ENCODE measurements at regions not wholly inside any gene's neighbourhood (a gene's known extent, or its start where the extent isn't known, plus 50 kb on each side); places are given as distances from the start of the nearest gene placed in this dataset.

DNA sequence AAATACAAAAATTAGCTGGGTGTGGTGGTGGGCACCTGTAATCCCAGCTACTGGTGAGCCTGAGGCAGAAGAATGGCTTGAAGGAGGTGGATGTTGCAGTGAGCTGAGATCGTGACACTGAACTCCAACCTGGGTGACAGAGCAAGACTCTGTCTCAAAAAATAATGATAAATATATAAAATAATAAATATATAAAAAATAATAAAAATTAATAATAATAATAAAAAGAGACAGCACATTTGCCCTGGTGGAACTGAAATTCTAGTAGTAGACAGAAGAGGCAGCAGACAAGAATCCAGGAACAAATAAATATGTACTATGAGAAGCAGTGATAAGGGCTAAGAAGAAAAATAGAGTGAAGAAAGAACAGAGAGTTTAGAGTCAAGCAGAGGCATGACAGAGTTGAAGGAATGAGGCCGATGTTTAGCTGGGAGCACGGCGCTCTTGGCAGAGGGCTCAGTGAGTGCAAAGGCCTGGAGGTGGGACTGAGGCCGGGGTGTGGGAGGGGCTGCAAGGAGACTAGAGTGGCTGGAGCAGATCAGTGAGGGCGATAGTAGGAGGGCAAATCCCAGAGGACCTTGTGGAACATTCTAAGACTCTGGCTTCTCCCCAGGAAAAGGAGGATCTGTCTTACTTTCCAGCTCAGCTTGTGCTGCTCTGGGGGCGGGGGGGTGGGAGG, 410.3 kb downstream of the MN1 start:
- peak; percentile 55 for DNase-seq

DNA sequence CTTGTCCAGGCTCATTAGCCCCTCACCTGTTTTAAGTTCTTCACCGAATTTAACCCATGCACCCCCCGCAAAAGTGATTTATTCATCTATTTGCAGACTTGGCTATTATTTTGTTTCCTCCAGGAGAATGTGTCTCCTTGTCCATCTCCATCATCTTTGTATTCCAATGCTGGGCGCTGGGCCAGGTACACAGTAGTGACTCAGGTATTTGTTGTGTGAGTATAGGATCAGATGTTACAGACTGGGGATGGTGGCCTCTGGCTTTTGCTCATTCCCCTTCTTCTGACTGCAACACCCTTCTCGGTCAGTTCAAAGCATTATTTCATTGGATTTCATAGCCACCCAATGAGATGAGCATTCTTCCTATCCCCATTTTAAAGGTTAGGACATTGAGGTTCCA, 408.2 kb downstream of the MN1 start:
- DNase-seq, result no peak

DNA sequence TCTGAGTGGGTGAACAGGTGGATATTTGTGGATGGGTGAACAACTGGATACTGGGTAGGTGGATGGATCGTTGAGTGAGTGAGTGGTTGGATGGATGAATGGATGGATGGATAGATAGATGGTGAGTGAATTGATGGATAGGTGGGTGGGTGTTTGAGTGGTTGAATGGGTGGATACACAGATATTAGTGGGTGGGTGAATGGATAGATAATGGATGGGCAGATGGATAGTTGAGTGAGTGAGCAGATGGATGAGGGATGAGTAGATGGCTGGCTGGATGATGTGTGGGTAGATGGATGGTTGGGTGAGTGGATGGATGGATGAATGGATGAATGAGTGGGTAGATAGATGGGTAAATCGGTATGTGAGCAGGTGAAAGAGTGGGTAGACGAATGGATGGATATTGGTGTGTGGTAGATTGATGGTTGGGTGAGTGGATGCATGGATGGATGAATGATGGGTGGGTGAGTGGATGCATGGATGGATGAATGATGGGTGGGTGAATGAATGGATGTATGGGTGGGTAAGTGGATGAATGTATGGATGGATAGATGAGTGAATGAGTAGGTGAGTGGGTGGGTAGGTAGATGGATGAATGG, 406.7 kb downstream of the MN1 start:
- no peak for DNase-seq

DNA sequence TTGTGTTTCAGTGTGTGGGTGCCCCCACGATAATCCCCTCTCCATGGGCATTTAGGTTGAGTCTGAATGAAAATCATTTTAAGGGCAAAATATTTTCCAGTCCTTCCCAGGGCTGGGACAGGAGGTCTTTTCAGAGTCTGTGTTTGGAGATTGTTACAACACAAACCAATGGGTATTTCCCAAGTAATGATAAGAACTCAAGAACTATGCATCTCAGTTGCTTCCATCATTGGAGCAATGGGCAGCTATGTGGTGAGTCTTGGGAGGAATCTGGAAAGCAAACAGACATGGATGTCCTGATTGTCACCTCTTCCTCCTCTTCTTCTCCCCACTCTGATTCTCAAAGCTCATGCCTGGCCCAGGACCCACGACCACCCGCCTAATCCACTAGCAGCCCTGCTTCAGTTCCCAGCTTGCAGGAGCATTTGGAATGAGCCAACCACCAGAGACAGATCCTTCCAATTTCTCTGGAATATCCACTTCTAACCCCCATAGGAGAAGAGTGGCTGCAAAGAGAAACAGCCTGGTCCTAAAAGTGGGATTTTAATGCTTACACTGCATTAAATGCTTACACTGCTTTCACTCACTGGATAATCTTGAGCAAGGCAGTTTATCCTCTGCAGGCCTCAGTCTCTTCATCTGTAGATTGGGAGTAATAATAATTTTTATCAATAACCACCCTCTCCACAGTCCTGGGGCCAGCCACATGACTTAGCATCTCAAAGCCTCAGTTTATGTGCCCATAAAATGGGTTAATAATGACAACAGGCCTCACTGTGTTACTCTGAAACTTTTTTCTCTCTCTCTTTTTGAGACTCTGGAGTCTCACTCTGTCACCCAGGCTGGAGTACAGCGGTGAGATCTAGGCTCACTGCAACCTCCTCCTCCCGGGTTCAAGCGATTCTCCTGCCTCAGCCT, 404.3 kb downstream of the MN1 start:
- DNase-seq, result no peak

DNA sequence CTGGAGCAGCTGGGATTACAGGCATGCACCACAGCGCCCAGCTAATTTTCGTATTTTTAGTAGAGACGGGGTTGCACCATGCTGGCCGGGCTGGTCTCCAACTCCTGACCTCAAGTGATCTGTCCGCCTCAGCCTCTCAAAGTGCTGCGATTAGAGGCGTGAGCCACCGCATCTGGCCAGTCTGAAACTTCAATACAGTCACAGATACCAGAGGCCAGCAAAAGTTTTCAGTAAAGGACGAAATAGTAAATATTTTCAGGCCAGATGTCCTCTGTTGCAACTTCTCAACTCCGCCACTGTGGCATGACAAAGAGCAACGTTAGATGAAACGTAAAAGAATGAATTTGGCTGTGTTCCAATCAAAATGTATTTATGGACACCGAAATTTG, 403.6 kb downstream of the MN1 start:
- no peak for DNase-seq

DNA sequence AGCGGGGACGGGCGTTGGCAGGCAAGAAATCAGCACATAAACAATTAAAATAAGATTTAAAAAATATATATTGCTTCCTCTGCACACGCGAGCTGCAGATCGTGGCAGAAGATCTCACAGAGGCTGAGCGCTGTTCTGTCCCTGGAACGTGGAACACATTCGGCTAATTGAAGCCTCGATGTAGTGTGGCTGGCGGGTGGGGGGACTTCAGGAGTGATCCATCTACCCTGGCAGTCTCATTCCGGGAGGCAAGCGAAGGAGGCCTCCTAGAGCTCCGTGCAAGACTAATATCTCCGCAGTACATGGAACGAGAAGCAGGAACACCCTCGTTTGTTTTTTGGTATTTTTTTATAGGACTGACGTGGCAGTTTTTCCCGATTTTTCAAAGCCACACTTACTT, 402.4 kb downstream of the MN1 start:
- DNase-seq, result no peak

DNA sequence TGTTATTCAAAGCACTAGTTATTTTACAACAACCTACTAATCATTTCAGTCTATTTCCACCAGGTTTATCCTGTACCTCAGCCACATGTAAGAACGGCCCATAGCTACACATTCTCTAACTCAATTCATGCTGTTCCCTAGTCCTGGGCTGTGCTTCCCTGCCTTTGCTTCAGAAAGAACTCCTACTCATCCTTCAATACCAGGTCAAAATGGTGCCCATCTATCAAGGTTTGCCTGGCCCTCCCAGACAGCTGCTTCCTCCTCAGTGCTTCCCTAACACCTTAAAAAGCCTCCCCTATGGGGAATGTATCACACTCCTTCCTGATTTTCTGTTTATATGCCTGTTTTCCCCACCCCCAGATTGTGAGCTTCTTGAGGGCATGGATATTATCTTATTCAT, 400.7 kb downstream of the MN1 start:
- no peak for DNase-seq

DNA sequence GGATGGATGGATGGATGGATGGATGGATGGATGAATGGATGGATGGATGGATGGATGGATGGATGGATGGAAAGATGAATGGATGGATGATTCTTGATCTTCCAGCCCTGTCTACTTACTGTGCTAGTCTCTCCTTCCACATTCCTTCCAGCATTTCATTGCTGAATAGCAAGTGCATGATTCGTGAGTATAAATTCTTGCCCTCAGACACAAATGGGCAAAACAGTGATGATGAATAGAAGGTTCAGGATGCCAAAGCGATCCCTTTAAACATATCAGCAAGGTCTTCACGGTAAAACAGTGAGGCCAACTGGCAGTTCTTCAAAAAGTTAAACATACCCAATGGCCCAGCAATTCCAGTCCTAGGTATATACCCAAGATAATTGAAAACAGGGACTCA, 400.2 kb downstream of the MN1 start:
- DNase-seq, result no peak

DNA sequence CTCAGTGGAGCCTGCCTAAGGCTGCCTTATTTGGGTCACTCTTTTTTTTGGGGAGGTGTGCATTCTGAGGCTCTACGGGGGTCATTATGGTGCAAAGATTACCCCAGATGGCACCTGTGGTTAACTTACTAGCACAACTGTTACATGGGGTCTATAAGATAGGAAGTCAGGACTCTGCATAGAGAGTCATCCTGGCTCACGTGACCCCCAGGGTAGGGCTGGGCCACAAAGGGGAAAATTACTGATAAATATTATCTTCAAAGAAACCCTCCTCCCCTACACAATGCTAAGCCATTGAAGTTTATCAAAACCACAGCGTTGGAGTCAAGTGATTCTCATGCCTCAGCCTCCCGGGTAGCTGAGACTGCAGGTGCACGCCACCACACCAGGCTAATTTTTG, 397.1 kb downstream of the MN1 start:
- no peak for DNase-seq

DNA sequence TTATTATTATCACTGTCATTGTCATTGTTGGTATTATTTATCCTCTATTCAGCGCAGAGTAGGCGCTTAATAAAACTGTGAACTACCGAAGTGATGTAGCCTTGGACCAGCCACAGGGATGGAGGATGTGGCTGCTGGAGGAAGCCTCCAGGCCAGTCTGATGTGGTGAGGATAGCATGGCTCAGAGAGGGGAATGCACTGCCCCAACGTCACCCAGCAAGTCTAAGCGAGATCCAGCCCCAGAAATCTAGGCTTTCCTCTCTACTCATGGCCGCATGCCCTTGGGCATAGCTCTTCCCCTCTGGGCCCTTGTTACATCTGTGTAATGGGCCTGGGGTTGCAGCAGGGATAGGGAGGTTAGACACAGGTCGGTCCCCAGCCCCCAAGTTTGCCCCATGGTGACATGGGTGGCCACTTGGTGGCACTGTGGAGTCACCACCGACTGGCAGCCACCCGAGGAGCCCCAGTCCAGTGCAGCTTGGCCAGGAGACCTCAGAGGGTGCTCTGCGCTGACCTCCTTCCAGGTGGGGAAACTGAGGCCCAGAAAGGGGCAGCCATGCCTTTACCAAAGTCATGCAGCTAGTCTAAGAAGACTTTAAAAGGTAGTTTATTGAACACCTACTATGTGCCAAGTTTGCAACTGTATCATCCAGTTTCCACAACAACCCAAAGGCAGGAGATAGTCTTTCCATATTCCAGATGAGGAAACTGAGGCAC, 395.7 kb downstream of the MN1 start:
- DNase-seq, result no peak

DNA sequence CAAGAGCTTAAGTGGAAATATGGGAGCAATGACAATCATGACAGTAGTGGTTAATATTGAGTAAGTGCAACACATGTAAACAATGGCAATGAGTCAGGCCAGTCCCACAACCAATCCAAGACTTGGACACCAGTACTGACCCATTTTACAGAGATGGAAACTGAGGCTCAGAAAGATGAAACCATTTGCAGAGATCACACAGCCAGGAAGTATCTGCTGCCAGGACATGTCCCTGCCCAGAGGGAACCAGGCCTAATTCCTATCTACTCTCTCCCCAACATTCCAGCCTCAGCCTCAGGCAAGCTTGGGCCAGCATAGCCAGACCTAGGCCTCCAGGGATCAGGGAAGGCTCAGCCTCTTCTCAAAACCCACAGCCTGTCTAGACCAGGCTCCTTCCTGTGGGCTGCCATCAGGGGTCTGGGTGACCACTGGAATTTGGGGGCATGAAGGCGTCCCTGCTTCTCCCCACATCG, 395.1 kb downstream of the MN1 start:
- DNase-seq, result no peak

DNA sequence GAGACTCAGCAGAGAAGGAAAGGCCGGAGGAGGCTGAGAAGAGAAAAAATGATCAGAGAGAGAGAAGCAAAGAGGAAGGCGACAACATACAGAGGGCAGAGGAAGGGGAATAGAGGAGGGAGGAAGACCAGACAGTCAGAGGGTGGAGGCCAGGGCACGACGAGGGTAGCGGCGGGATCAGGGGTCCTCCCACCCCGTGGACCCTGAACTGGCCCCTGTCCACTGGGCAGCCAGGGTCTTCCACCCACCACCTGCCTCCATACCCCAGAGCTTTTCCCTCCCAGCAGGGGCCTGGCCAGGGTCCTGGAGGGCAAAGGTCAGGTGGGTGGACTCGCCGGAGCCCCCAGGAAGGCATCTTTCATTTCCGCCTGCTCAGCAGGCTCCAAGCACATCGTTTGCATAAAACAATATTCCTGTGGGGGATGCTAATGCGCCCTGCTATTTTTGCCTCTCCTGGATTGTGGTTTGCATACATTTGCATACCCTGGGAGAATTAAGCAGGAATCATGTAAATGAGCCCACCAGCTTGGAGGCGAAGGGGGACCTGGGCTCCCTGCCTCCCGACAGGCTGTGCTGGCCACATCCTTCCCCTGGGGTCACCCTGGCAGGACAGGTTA, 394.1 kb downstream of the MN1 start:
- no peak for DNase-seq

DNA sequence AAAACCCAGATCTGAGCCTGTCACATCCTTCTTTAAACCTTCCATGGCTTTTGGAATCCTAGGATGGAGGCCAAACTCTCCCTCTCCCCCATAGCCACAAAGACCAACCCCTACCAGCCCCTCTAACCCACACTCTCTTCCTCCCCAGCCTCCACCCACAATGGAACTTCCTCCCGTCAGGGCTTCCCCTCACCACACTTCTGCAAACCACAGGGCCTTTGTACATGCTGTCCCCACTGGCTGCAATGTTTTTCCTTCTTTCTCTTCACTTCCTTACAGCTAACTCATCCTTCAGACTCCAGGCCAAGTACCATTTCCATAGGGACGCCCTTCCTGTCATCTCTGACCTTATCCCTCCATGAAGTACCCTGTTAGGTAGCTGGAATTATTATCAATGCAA, 393.5 kb downstream of the MN1 start:
- DNase-seq, result no peak

DNA sequence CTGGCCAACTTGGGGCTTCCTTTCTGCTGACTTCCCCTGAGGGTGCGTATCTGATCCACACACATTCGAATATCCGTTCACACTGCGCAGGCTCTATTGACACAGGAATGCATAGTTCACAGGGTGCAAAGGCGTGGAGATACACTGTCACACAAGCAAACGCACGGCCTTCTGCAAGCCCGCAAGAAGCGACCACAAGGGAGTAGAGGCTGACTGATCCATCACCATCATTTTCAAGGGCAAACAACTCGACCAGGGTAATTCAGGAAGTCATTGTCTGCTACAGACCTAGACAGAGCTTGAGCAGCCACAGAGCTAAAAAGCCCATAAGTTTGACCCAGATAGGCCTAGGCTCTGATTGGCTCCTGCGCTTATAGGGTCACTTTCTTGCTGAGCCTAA, 392.3 kb downstream of the MN1 start:
- DNase-seq, result no peak

DNA sequence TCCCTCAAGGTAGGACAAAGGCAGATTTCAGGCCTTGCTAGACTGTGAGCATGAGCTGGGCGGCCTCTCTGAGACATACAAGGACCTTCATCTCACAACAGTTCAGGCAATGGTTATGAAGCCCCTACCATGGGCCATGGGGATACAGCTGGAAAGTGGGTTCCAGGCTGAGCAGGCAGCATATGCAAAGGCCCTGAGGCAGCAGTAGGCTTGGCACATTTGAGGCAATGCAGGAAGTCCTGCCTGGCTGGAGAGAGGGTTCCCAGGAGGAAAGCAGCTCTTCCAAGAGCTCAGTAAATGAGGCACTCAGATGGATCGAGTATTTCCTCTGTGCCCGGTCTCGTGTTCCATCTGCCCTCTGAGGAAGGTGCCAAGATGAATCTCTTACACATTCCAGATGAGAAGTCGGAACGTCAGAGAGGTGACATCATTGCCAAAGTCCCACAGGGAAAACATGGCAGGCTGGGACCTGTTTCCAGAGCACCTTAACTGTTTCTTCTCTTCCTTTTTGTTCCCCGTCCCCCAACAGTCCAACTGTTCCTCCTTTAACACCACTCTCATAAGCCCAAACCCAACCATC, 388.6 kb downstream of the MN1 start:
- no peak for DNase-seq

DNA sequence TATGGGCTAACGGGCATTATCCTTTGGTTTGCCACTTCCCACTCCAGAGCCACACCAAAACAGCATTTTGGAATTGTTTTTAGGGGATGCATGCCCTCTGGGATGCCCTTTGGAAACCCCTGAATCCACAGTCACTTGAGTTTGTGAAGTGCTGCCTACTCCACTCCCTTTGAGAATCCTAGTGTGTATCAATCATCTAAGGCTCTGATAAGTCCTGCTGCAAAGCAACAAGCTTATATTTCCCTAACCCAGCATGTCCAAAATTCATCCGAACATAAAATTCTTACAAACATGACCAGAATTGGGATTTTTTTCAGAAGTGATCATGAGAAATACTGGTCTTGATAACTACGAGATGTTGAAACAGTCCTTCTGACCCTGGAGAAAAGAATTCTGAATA, 387.9 kb downstream of the MN1 start:
- DNase-seq, result no peak

DNA sequence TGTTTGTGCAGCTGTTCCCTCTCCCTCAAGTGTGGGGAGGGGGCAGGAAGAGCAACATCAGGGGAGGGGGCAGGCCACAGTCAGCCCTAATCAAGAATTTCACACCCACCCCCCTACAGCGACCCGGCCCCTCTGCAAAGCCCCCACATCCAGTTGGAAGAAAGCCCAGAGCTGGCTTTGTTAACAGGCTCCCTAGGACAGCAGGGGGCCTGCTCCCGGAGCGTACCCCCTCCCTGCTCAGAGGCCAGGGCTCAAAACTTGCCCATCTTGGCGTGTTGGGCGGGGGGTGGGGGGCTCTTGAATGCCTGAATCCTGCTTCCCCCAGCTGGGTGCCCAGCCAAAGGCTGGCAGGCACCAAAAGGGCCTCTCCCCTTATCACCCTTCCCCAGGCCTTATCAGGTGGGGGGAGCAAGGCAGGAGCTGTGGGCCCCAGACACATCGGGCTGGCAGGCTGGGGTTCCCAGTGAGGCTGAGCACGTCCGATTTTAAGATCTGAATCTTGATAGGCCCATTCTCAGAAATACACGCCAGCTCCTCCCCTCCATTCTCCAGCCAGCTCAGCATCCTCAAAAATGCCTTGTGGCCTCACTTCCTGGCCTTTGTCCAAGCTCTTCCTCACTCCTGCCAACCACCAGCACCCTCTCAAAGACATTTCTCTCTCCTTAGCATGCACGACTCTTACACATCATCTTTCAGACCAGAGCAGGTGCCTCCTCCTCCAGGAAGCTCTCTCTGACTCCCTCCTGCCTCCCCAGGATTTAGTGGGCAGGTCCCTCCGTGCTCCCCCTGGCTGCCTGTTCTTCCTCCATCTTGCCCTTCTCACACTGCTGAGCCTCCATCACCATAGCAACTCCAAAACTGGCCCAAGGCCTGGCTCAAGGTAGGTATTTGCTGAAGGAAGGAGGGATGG, 384.8 kb downstream of the MN1 start:
- DNase-seq, result no peak

DNA sequence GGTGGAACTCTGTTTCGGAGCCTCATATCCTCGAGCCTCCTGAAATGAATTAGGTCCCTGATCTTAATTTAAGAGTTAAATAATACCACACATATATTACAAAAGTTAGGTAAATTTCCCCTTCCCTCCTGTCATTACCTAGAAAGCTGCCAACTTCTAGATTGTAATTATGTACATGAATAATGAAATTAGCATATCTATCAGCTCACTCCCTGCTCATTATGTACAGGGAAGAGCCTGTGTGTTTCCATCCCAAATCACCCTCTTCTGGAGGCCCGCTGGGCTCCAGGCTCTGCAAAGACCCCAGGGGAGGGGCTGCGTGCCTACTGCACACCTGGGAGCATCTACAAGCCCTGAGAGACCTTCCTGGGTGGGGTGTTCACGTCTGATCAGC, 384.1 kb downstream of the MN1 start:
- no peak for DNase-seq

DNA sequence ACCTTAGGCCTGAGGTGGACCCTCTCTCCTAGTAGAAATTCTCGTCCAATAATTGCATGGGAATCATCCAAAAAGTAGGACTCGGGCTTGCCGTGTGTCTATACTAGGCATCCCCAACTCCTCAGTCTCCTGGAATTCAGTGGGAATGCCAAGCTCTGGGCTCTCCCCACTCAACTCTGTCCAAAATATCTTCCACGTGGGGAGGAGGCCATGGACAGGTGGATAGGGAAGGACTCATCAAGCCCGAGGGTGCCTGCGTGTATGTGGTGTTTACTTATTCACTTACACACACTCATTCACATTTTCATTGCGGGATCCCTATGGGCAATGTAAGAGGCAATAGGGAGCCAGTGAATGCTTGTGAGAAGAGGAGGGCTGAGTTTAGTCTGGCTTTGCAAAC, 383.3 kb downstream of the MN1 start:
- no peak for DNase-seq

DNA sequence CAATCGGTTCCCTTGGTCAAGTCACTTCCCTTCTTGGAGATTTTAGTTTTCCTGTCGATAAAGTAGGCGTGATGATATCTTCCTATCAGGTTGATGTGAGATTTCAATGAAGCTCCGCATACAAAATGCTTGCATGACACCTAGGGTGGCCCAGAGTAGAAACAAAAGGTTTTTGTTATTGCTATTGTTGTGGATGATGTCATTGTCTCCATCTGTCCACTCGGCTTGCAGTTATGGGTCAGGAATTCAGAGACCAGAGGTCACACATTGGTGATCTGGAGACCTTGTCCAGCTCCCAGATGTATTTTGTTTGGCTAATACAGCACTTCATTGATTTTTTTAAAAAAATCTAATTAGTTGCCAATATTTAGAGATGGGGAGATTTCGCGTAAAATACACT, 382.1 kb downstream of the MN1 start:
- no peak for DNase-seq
